Gastroesophageal sphincter (tissue), 3 donors: ENCODE measurements at regions not wholly inside any gene's neighbourhood (a gene's known extent, or its start where the extent isn't known, plus 50 kb on each side); places are given as distances from the start of the nearest gene placed in this dataset.

ENCODE experiments used
- POLR2A ChIP-seq, 2 donors: fragments of 450-650 bp; IDR thresholded peaks; one replicate each; pipeline ENCODE4 v1.6.1; 2017; ENCODE audit warnings: antibody characterized with exemption in 2 of 2, mild to moderate bottlenecking in 2 of 2, moderate library complexity in 1 of 2
- TF ChIP-seq, protein P1 (sequence below), 4 experiments: fragments of 200-600 bp in 2 of 4; fragments of 450-650 bp in 2 of 4; sonication (generic) in 1 of 4; IDR thresholded peaks; one replicate each; pipeline ENCODE4 v1.5.1; 2017 to 2019; ENCODE audit warnings: antibody characterized with exemption in 4 of 4, mild to moderate bottlenecking in 2 of 4, moderate library complexity in 2 of 4

DNA sequence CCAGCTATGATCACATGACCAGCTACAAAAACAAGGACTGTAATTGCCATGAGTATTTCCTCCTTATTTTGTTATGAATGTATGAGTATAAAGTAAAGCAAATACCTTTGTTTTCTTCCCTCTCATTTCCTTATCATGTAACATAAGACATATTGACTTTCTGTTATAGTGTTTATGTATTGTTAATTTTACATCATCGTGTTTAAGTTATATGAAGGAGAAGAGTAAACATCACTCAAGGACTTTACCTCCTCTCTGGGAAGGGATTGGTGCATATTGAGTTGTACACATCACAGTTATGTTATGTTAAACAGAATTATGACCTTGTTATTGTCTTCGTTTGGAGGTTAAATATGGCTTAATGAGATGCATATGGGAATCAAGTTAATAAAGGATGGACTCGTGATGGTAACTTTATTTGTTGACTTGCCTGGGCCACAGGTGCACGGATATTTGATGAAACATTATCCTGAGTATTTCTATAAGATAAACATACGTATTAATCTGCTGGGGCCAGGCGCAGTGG, 57.3 kb upstream of the CNKSR3 start:
- no peak for TF ChIP-seq POLR2A (IDR thresholded peaks at IDR 0.05)
- TF ChIP-seq, protein P1, sequence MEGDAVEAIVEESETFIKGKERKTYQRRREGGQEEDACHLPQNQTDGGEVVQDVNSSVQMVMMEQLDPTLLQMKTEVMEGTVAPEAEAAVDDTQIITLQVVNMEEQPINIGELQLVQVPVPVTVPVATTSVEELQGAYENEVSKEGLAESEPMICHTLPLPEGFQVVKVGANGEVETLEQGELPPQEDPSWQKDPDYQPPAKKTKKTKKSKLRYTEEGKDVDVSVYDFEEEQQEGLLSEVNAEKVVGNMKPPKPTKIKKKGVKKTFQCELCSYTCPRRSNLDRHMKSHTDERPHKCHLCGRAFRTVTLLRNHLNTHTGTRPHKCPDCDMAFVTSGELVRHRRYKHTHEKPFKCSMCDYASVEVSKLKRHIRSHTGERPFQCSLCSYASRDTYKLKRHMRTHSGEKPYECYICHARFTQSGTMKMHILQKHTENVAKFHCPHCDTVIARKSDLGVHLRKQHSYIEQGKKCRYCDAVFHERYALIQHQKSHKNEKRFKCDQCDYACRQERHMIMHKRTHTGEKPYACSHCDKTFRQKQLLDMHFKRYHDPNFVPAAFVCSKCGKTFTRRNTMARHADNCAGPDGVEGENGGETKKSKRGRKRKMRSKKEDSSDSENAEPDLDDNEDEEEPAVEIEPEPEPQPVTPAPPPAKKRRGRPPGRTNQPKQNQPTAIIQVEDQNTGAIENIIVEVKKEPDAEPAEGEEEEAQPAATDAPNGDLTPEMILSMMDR (IDR thresholded peaks at IDR 0.05): no peak
